B cell (primary cell): ENCODE measurements at regions not wholly inside any gene's neighbourhood (a gene's known extent, or its start where the extent isn't known, plus 50 kb on each side); places are given as distances from the start of the nearest gene placed in this dataset.

Source experiments
- CTCF ChIP-seq: fragments of 200-600 bp; IDR thresholded peaks from one replicate; pipeline ENCODE4 v1.8.0; 2022; ENCODE audit warnings: antibody characterized with exemption, mild to moderate bottlenecking
- EZH2 ChIP-seq: IDR thresholded peaks from 2 replicates; pipeline ENCODE4 v1.6.1; 2012; ENCODE audit warnings: borderline replicate concordance, low read depth, mild to moderate bottlenecking, moderate library complexity, low read length; ENCODE audit not compliant: insufficient read depth, poor library complexity, severe bottlenecking

DNA sequence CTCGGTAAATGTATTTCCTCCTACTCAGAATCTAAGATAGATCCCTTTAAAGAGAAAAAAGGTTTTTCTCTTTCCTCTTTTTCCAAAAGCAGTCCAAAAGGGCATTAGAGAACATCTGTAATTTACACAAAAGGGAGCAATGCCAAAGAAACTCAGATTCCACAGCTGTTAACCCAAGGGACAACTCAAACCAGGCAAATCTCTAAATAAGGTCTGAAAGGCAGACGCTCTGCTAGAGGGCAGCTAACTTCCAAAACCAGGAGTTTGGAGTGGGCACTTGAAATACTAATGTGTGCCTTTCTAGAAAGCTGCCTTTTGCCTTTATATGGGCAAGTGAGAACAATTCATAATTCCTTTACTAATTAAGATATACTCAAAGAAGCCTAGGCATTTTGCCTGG is 435.7 kb downstream of the ZFHX3 start:
- TF ChIP-seq CTCF (no peak), EZH2 (no peak)
